ENCODE measurements at regions not wholly inside any gene's neighbourhood (a gene's known extent, or its start where the extent isn't known, plus 50 kb on each side); places are given as distances from the start of the nearest gene placed in this dataset.
A peak's percentile ranks its signal among the peaks of the same experiment; 100 is the strongest.

DNA sequence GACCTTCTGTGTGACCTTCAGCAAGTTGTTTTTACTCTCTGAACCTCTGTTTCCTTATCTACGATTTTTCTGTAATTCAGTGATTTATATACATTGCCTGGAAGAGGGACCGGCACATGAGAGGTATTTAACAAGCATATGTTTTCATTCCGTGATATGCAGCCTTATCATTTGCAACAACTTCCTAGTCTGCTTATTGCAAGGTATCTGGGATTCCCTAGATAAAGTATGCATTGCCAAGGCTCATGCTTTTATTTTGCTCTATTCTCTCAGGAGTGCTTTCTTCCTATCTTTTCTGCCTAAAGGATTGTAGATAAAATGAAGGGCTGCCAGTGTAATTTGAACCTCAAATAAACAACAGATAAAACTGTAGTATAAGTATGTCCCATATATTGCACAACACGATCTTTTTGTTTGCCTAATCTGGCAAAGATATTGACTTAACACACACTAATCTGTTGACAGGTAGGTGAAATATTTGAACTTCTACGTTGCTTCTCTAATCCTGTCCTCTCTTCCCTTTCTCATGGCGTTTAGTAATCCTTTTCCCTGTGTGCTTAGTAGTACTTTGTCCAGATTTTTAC lies 377.2 kb upstream of the TNC start (continued):
- no peak for TF ChIP-seq ZNF142 (CRISPR knock-in tag; IDR thresholded peaks at IDR 0.05)
- peak; percentile 29; the same call in 1 of the 2 replicates for TF ChIP-seq FOSL2 (CRISPR knock-in tag; IDR thresholded peaks at IDR 0.05)
- TF ChIP-seq ZBTB25 (CRISPR knock-in tag; IDR thresholded peaks at IDR 0.05), result 0 out of 2 replicates have a peak, but pooled peaks have one; percentile 32
- no peak for TF ChIP-seq SIN3A (IDR thresholded peaks at IDR 0.05; ENCODE audit: borderline replicate concordance, low read depth, low read length)
- no peak for TF ChIP-seq ZNF17 (CRISPR knock-in tag; IDR thresholded peaks at IDR 0.05)
- TF ChIP-seq ATRX (CRISPR knock-in tag; IDR thresholded peaks at IDR 0.05; ENCODE audit: borderline replicate concordance), result no peak
- peak; percentile 96 for TF ChIP-seq HHEX (CRISPR knock-in tag; IDR thresholded peaks at IDR 0.05)
- TF ChIP-seq NCOR1 (IDR thresholded peaks at IDR 0.05; ENCODE audit: borderline replicate concordance, low read length), result no peak; the same call in 1 of the 2 replicates
- TF ChIP-seq, protein P1, sequence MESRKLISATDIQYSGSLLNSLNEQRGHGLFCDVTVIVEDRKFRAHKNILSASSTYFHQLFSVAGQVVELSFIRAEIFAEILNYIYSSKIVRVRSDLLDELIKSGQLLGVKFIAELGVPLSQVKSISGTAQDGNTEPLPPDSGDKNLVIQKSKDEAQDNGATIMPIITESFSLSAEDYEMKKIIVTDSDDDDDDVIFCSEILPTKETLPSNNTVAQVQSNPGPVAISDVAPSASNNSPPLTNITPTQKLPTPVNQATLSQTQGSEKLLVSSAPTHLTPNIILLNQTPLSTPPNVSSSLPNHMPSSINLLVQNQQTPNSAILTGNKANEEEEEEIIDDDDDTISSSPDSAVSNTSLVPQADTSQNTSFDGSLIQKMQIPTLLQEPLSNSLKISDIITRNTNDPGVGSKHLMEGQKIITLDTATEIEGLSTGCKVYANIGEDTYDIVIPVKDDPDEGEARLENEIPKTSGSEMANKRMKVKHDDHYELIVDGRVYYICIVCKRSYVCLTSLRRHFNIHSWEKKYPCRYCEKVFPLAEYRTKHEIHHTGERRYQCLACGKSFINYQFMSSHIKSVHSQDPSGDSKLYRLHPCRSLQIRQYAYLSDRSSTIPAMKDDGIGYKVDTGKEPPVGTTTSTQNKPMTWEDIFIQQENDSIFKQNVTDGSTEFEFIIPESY (CRISPR knock-in tag; IDR thresholded peaks at IDR 0.05), result no peak
- no peak for TF ChIP-seq GABPB1 (CRISPR knock-in tag; IDR thresholded peaks at IDR 0.05)
- TF ChIP-seq ZNF335 (CRISPR knock-in tag; IDR thresholded peaks at IDR 0.05), result no peak
- no peak for TF ChIP-seq ZNF570 (CRISPR knock-in tag; IDR thresholded peaks at IDR 0.05; ENCODE audit: borderline replicate concordance)
- TF ChIP-seq REL (CRISPR knock-in tag; conservative IDR thresholded peaks at IDR 0.05), result no peak
- no peak for TF ChIP-seq TAF15 (IDR thresholded peaks at IDR 0.05; ENCODE audit: low read depth, low read length, poor library complexity, severe bottlenecking)
- TF ChIP-seq, protein P2, sequence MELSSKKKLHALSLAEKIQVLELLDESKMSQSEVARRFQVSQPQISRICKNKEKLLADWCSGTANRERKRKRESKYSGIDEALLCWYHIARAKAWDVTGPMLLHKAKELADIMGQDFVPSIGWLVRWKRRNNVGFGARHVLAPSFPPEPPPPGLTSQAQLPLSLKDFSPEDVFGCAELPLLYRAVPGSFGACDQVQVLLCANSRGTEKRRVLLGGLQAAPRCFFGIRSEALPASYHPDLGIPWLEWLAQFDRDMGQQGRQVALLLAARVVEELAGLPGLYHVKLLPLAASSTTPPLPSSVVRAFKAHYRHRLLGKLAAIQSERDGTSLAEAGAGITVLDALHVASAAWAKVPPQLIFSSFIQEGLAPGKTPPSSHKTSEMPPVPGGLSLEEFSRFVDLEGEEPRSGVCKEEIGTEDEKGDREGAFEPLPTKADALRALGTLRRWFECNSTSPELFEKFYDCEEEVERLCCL (CRISPR knock-in tag; IDR thresholded peaks at IDR 0.05; ENCODE audit: borderline replicate concordance), result no peak
- TF ChIP-seq, protein P3, sequence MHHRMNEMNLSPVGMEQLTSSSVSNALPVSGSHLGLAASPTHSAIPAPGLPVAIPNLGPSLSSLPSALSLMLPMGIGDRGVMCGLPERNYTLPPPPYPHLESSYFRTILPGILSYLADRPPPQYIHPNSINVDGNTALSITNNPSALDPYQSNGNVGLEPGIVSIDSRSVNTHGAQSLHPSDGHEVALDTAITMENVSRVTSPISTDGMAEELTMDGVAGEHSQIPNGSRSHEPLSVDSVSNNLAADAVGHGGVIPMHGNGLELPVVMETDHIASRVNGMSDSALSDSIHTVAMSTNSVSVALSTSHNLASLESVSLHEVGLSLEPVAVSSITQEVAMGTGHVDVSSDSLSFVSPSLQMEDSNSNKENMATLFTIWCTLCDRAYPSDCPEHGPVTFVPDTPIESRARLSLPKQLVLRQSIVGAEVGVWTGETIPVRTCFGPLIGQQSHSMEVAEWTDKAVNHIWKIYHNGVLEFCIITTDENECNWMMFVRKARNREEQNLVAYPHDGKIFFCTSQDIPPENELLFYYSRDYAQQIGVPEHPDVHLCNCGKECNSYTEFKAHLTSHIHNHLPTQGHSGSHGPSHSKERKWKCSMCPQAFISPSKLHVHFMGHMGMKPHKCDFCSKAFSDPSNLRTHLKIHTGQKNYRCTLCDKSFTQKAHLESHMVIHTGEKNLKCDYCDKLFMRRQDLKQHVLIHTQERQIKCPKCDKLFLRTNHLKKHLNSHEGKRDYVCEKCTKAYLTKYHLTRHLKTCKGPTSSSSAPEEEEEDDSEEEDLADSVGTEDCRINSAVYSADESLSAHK (CRISPR knock-in tag; IDR thresholded peaks at IDR 0.05; ENCODE audit: borderline replicate concordance), result no peak
- no peak for TF ChIP-seq ZNF7 (CRISPR knock-in tag; IDR thresholded peaks at IDR 0.05)
